ENCODE measurements at regions not wholly inside any gene's neighbourhood (a gene's known extent, or its start where the extent isn't known, plus 50 kb on each side); places are given as distances from the start of the nearest gene placed in this dataset.
A peak's percentile ranks its signal among the peaks of the same experiment; 100 is the strongest.
"Not testable (repeated sequence)": the region's sequence is repeated elsewhere in the genome, so short reads cannot be mapped to it uniquely, and the experiment has no call there.

- peak; percentile 86 for DNase-seq (ENCODE audit: extremely low read depth, low read depth)
- TF ChIP-seq CTCF (IDR thresholded peaks at IDR 0.05; ENCODE audit: low read depth, low read length, missing control alignments) = no peak
- no peak overlapping the region for H3K4me3 ChIP-seq (replicated peaks; ENCODE audit: low read depth, low read length)
These were observed 261.7 kb upstream of the PAPPA start for GRCh38 chr9:115891929-115892328.

DNA sequence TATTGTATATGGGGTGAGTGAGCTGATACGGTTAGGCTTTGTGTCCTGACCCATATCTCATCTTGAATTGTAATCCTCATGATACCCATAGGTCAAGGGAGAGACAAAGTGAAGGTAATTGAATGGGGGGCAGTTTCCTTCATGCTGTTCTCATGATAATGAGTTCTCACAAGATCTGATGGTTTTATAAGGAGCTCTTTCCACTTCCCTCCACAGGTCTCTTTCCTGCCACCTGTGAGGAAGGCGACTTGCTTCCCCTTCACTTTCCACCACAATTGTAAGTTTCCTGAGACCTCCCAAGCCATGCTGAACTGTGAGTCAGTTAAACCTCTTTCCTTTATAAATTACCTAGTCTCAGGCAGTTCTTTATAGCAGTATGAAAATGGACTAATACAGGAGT, 255.1 kb upstream of the PAPPA start:
- not testable (repeated sequence) for DNase-seq (ENCODE audit: extremely low read depth, low read depth); H3K4me3 ChIP-seq (replicated peaks; ENCODE audit: low read depth, low read length)

GRCh38 chr9:115900698-115901097, 252.9 kb upstream of the PAPPA start:
- TF ChIP-seq CTCF (IDR thresholded peaks at IDR 0.05; ENCODE audit: low read depth, low read length, missing control alignments) = no peak
- DNase-seq (ENCODE audit: extremely low read depth, low read depth) = no peak
- no peak overlapping the region for H3K4me3 ChIP-seq (replicated peaks; ENCODE audit: low read depth, low read length)

DNA sequence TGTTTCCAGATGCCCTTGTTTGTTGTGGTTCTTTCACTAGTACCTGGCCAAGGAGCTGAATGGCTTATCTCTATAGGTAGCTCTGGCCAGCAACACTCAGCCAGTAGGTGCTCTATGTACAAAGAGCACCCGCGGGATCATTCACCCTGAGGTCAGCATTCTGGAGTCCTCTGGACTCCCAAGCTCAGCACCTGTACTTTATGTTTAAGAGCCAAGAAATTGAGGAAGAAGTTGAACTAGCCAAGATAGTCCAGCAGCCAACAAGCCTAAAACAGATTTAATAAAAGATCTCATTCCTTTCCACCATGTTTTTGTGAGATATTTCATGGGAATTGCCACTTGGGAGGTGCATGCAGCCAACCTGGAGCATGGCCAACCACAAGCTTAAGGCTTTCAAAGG, 242.6 kb upstream of the PAPPA start:
- DNase-seq (ENCODE audit: extremely low read depth, low read depth) = no peak
- H3K4me3 ChIP-seq (replicated peaks; ENCODE audit: low read depth, low read length) = no peak overlapping the region
- no peak for TF ChIP-seq CTCF (IDR thresholded peaks at IDR 0.05; ENCODE audit: low read depth, low read length, missing control alignments)

- H3K4me3 ChIP-seq (replicated peaks; ENCODE audit: low read depth, low read length) = no peak overlapping the region
- no peak for DNase-seq (ENCODE audit: extremely low read depth, low read depth)
- no peak for TF ChIP-seq CTCF (IDR thresholded peaks at IDR 0.05; ENCODE audit: low read depth, low read length, missing control alignments)
These were observed 241.5 kb upstream of the PAPPA start for GRCh38 chr9:115912086-115912485.

DNA sequence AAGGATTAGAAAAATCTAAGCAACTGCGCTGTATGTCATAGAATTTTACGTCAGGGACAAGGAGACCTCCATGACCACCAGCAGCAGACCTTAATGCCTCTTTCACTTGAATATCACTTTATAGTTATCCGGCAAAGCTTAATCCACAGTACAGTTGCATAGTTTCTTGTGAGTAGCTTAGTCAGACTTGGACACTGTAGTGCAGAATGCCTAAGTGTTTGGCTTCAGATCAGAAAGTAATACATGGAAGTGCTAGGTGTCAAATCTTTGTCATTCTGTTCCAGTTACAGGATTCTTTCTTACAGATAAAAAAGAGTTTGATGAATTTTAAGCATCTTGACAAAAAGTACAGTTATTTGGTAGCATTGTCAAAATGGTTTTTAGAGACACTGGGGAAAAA, 239.9 kb upstream of the PAPPA start:
- no peak overlapping the region for H3K4me3 ChIP-seq (replicated peaks; ENCODE audit: low read depth, low read length)
- TF ChIP-seq CTCF (IDR thresholded peaks at IDR 0.05; ENCODE audit: low read depth, low read length, missing control alignments) = no peak
- DNase-seq (ENCODE audit: extremely low read depth, low read depth) = no peak

DNA sequence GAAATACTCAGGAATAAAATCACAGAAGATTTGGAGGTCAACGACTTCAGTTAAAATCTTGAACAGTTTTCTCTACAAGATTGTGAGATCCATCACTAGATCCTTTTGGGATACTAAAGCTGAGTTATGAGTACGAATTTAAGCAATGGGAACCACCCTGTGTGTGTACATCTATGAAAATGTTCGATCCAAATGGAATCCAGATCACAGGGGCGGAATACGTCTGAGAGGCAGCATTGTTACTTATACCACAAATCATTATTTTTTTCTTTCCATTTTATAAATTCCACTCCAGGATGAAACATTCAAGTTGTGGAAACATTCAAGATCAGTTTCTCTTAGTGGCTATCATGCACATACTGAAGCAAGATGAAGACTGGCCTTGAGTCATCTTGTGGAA, 239.3 kb upstream of the PAPPA start:
- H3K4me3 ChIP-seq (replicated peaks; ENCODE audit: low read depth, low read length) = no peak overlapping the region
- DNase-seq (ENCODE audit: extremely low read depth, low read depth) = no peak
- TF ChIP-seq CTCF (IDR thresholded peaks at IDR 0.05; ENCODE audit: low read depth, low read length, missing control alignments) = no peak

Measured in HFF-Myc (cell line).